GM19455 (cell line): ENCODE measurements at regions not wholly inside any gene's neighbourhood (a gene's known extent, or its start where the extent isn't known, plus 50 kb on each side); places are given as distances from the start of the nearest gene placed in this dataset.

Source experiments
- ATAC-seq: cut with Tn5 transposase; IDR thresholded peaks from one replicate; pipeline ENCODE4 v1.9.1; 2021; ENCODE audit not compliant: unreplicated experiment

DNA sequence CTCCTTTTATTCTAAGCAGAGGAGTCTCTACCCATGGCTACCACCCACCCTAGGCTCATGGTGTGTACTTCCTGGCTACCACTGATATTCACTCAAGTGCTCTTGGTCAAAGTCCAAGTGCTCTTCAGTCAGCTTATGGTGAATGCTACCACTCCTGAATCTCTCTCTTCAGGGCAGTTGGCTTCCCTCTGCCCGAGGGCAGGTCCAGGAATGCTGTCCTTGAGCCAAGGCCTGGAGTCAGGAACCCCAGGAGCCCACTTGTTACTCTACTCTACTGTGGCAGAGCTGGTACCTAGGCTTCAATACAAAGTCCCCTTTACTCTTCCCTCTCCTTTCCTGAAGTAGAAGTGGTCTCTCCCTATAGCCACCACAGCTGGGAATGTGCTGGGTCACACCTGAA, 226.0 kb downstream of the DIPK2A start:
- no peak for ATAC-seq

DNA sequence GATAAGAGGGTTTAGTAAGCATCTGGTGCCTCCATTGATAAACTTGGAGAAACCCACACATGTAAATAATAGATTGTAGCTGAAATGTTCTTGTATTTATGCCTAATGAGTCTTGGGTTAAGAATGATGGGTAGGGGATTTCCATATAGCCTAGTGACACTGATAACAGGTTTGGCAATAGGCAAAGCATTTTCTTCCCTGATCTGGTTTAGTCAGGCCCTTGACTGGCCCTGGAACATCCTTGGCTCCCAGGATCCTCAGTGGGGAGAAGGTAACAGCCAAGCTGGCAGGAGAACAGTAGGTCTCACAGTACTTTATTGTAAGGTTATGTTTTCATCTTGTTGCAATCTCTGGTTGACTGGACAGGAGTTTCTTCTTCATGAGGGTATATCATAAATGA, 228.4 kb downstream of the DIPK2A start:
- no peak for ATAC-seq

DNA sequence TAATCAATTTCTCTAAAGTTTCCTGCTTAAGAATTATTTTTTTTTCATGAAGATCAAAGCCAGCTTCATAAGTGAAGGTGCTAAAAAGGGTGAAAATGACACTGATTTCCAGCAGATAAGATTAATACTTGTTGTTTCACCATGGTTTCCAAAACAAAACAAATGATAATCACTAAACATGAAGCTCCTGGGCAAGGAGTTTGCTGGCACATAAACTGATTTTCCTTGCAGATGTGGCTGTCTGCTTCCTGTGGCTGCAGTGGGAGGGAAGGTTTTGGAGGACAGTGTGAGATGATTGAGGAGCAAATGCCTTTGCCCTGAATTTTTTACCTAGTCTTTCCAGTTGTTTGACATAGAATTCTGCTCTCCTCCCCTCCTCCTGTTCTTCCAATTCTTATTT, 228.8 kb downstream of the DIPK2A start:
- no peak for ATAC-seq

DNA sequence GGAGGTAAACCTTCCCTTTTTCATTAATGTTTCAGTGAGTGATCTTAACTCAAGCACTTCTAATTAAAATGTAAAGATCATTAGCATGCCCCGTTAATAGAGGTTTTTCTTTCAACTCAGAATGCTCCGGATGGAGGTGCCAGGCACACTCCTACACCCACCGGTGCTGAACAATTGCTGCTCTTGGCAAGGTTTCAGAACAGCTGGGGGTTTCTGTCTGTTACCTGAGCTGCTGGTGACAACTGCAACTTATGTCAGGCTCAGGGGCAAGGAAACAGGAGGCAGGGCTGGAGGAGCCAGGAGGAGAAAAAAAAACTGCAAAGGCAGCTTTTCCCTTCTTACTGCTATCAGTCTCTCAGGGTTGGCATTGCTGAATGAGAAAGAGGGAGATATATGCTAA, 250.1 kb downstream of the DIPK2A start:
- no peak for ATAC-seq

DNA sequence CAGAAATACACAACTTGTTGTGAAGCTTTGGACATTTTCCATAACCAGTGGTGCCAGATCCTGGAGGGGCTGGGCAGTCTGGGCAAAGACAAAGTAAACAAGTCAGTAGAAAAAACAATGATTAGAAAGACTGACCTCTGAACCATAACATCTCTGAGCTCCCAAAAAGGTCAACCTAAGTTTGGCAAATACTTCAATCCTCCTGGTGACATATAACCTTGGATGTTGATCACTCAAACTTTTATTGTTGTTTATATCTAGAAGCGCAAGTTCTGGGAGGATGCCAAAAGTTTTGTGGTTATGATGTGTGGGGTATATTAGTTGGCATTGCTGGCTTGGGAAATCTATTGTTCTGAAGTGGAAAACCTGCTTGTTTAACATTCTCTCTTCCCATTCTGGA, 257.7 kb downstream of the DIPK2A start:
- no peak for ATAC-seq

DNA sequence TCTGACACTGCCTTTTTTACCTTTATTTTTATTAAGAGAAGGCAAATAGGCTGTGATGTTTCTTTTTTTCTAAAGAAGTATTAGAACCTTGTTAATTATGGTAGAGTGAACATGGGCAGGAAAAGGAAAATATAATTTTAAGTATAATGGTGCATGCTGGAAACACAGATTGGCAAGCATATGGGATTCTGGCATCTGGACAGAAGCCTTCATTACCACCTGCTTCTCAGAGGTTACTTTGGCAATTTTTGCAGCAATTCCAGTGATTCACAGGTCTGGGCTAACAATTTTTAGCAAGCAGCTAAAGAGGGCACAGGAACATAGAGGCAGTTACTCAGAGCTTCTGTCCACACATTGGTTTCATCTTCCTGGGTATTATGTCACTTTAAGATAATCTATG, 258.3 kb downstream of the DIPK2A start:
- ATAC-seq: no peak

DNA sequence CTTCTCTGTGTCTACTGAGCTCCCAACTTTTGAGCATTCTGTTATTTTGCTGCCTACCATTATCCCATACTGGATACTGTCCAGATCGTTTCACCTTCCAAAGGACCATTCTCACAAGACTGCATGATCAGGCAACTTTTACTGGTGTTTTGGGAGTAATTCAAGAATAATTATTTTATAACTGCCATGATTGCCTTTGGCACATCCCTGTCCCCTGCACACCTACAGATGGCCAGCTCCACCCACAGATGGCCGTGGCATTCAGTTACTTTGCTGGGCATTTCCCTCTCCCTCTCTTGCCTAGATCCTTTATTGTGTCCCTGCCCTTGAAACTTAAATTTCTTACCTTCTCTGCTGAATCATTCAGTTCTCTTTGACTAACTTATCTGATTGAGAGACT, 263.9 kb downstream of the DIPK2A start:
- ATAC-seq: no peak

DNA sequence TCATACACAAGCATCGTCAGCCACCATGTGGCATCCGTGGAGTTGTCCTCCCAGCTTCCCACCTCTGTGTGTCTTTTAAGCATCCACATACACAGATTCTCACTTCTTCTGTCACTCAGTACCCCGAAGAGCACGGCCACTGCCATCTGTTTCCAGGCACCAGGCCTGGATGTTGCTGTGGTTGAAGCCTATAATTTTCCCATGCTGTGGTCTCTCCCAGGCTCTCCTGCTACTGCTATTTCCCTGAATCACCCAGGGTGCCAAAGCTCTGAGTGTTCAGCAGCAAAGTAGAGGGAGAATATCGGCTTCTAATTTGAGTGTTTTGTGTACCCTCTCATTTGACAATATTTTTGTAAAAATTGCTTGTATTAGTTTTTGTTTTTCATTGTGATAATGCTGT, 265.7 kb downstream of the DIPK2A start:
- ATAC-seq: no peak

DNA sequence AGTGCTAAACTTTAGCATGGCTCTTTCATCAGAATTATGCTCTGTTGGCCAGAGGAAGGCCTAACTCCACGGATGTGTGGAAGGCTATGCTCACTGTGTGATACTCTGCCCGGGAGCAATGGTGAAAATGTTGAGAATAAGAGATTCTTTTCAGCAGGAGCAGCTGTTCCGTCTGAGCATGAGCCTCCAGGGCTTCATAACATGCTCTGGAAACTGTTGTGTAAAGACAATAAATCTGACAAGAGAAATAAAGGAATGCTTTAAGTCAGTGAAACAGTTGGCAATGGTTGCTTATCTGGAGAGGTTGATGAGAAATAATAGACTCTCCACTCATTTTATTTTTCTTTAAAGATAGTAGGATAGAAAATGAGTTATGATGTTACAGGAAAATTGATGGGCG, 269.8 kb downstream of the DIPK2A start:
- ATAC-seq: no peak

DNA sequence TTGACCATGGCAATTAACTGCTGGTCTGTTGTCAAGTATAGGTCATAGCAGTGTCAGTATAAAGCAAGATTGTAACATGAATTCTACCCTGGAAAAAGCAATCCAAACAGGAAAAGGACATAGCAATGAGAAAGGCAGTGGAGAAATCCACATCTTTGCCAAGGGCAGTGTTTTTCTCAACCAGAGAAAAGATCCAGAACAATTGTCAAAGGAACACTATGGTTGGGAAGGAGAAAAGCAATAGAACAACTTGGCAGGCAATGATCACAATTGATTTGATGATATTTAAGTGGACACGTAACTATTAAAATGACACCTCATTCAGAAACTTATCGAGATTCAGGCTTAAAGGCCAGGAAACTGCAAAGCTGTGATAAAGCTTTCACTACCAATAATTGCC, 271.1 kb downstream of the DIPK2A start:
- no peak for ATAC-seq

DNA sequence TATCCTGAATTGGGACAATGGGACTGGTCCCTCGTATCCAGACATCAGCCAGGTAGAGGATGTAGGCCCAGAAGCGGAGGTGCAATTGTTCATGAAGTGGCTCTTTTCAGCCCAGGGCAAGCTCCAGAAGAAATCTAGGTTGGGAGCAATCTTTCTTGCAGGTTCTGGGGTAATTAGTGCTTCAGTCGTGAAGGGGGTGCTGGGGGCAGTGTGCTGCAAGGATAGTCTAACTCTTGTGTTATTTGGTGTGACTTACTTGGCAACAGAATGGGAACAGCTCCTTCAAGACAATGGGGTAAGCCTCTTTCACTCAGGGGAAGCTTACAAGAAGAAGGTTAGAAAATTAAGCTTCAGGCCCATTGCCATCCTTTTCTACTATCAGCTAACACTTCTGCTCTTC, 273.0 kb downstream of the DIPK2A start:
- ATAC-seq: no peak

DNA sequence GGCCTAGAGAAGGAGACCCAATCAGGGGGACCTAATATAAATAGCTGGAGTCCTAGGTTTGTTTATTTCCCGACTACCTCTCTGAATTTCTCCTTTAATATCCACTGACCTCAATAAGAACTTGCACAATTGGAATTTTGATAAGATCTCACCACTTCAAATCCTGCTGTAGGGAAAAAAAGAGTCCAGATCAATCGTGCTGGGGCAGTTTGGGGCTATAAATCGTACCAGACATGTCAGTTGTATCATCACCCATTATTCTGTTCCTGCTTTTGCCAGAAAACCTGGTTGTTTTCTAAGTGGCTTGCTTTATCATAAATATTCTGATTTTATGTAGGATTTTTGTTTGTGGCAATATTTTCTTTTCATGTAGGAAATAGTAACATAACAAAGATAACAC, 281.3 kb downstream of the DIPK2A start:
- ATAC-seq: no peak

DNA sequence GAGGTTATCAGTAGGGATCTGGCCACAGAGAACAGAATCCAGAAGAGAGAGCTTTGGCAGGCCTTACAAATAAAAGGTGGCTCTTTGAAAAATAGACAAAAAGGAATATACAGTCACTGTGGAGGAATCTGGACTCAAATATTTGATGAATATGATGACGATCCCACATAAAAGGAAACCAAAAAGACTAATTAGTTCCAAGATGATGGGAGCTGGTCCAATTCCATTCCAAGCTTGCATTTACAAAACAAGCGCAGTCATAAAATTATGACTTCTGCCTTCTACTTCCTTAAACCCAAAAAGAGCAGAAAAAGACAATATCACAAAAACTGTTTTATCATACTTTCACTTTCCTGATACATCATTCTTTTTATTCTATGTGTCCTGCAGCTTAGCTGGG, 285.8 kb downstream of the DIPK2A start:
- no peak for ATAC-seq

DNA sequence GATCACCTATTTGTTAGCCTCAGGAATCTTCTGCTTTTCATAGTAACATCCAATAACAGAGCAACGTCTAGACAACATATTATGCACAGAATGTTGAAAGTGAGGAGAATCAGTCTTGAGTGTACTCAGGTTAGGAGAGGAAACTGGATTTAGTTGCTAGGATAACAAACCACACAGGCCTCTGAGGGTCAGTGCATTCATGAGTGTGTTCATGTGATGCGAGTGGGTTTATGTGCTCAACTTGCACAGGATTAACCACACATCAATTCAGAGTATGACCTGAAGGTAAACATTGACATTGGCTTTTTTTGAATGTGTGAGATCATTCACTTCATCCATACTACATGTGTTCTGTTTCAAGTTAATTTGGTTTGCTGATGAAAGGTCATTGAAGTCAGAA, 287.6 kb downstream of the DIPK2A start:
- ATAC-seq: no peak

DNA sequence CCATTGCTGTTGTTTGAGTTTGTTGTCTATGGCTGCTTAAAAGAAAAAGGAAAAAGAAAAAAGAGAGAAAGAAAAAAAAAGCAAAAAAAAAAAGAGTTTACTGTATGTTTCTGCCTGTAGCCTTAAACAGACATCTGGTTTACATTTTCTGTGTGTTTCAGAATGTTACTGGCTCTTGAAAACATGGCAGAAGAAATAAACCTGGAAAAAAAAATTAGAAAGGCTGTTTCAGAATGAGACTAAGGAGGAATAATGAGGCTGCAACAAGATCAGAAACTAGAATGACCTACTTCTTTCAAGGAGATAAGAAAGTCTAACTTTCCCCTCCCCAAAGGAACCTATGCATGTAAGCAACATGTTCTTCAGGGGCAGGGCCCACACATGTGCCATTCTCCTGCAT, 292.1 kb downstream of the DIPK2A start:
- no peak for ATAC-seq

DNA sequence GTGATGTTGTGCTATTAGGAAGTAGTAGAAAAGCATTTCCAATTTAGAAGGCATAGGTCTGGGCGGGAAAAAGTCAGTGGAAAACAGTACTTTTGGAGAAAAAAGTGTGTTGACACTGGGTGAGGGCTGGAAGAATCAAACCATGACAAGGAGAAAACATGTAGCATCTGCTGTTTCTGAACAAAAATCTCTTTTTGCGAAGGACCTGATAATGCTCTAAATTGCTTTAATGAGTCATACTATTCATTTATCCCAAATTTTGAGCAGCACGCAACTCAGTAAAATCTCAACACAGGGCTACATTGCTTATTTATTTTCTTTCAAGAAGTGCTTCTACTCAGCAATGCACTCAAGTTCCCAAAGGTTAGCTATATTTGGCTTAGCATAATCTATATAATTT, 292.7 kb downstream of the DIPK2A start:
- no peak for ATAC-seq

DNA sequence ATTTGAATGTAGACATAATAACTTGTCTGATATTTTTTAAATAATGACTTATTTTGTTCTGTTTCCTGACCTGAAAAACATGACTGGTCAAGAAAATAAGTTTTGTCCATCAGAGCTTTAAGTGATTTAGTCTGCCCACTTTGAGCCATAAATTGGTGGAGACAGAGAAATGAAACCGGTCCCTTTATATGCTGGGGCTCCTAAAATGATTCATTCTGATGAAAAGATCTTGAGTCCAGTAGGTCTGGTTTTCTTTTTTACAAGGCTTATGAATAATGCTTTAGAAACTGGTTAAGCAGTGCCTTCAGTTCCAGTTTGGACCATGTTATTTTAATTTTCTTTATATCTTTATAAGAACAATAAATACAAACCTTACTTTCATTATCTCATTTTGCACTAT, 293.2 kb downstream of the DIPK2A start:
- ATAC-seq: no peak

DNA sequence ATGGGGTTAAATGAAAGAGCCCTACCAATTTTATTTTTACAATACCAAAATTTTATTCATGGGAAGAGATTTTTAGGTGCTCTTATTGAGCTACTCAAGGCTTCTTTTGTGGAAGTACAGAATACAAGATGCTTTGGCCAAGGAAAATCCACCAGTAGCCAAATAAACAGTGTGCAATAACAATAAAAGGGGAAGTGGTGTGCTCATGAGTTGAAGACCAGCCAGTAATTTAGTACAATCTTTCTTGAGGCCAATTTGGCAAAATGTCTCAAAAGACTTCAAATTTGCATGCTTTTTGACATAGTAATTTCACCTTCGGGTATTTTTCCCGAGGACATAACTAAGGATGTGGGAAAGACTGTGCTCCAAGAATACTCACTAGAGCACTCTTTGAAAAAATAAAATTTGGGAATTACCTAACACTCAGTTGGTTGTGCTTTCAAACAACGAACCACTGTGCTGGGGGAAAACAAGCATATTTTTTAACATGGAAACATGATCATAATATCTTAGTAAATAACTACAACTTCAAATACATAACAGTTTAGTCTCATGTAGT, 294.0 kb downstream of the DIPK2A start:
- ATAC-seq: no peak

DNA sequence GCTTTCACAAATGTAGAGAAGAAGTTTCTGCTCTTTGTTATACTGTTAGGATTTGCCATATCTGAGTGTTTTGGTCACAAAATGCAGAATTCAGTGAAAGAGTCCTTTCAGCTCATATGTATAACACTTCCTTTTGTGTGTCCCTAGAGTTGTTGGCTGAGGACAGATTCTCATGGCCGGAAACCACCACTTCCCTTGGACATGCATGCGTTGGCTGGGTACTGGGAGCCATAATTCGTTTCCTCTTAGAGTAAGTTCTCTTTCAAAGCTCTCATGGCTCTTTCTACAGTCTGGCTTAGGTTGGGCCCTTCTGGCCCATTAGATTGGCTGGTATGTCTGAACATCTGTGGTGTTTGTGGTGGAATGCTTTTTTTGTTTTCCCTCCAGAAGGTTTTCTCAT, 298.5 kb downstream of the DIPK2A start:
- ATAC-seq: no peak

DNA sequence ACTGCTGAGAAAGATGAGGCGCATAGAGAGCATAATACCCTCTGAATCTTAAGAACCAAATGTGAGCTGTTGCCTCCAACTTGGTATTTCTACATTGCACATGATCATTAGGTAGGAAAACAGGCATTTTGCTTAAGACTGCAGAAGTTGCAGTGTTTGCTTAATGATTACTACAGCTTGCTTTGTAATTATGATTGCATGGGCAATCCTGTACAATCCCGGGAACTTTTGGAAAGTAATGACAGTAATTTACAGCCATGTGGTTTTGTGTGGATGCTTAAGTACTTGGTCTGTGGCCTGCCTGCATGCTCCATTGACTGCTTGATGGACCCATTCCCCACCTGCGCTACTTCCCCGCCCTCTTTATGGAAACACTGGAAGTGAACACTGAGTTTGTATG, 301.1 kb downstream of the DIPK2A start:
- no peak for ATAC-seq

DNA sequence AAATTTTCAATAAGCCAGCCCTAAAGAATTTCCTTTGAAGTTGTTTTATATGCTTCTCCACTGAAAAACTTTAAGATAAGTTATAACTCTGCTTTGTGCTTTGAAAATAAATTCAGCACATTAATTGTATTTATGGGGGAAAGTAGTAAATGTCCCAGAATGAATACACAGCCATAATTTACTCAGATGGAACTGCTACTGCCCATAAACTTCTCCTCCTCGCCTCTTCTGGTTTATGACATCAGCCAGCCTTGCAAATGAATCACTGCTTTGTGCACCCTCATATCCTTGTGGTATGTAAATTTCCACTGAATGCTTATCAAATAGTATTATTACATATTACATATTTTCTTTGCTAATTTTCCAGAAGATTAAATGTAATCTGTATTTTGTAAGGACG, 302.0 kb downstream of the DIPK2A start:
- no peak for ATAC-seq

DNA sequence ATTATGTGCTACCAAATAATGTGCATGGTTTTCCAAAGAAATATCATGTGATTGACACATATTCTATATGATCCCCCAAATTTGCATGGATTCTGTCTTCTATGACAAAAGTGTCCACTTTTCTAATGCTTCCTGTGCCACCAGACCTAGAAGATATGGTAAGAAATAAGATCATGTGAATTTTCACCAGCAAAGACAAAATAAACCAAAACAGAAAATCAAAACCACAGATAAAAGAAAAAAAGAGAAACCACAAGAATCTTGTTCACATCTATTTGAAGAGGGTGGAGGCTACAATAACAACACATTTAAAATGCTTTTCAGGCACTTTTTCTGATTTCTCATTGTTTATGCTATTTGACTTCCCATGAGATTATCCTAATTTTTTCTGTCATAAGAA, 303.4 kb downstream of the DIPK2A start:
- ATAC-seq: no peak

DNA sequence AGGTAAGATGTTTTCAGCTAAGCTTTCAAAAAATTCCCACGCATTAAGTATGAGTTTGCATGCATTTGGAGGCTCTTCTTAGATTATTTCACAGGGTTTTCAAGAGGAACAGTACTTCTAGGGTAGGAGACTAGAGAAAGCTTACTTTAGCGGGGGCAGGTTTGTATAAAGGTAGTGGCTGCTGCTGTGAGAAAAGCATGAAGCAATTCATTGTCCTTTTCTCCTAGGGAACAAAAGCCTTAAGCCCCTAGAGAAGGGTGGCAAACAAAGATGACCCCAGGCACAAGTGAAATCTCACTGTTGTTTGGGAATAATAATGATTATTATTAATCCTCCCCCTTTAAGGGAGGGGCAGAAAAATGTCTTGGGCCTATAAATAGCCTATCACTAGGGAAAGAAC, 310.7 kb downstream of the DIPK2A start:
- ATAC-seq: no peak
